WTC11 (cell line): ENCODE measurements at regions not wholly inside any gene's neighbourhood (a gene's known extent, or its start where the extent isn't known, plus 50 kb on each side); places are given as distances from the start of the nearest gene placed in this dataset.

Experiments
- ATAC-seq: fragments of 200-7000 bp; cut with Tn5 transposase; 2 replicates; pipeline ENCODE4 v1.10.0; 2021; ENCODE audit warnings: mild to moderate bottlenecking, moderate library complexity
- CTCF ChIA-PET: fragments of 300-600 bp; sonication (Branson Sonifier 250); formaldehyde crosslinking; loops from one replicate; lab custom pipeline; 2021; ENCODE audit warnings: antibody characterized with exemption; lab: Charles Lee
- POLR2A ChIA-PET: fragments of 350-600 bp; sonication (Branson Sonifier 250); formaldehyde crosslinking; loops from one replicate; lab custom pipeline; 2021; ENCODE audit warnings: antibody characterized with exemption; lab: Charles Lee
- DNase-seq: peaks from one replicate; pipeline ENCODE4 v3.0.0; 2021; ENCODE audit warnings: low spot score
- H3K27ac Mint-ChIP-seq: 2 replicates; pipeline ENCODE4 v1.8.0; 2021; ENCODE audit warnings: mixed read lengths
- H3K27me3 Mint-ChIP-seq: 2 replicates; pipeline ENCODE4 v1.8.0; 2021; ENCODE audit warnings: low read depth, mild to moderate bottlenecking, moderate library complexity, mixed read lengths
- H3K36me3 Mint-ChIP-seq: 2 replicates; pipeline ENCODE4 v1.8.0; 2021; ENCODE audit warnings: mixed read lengths
- H3K4me1 Mint-ChIP-seq: 2 replicates; pipeline ENCODE4 v1.8.0; 2022; ENCODE audit warnings: mixed read lengths
- H3K4me3 Mint-ChIP-seq: 2 replicates; pipeline ENCODE4 v1.8.0; 2021; ENCODE audit warnings: mild to moderate bottlenecking, moderate library complexity, mixed read lengths
- H3K9me3 Mint-ChIP-seq: 2 replicates; pipeline ENCODE4 v1.8.0; 2021; ENCODE audit warnings: mixed read lengths
- ARID4B ChIP-seq: sonication (generic); formaldehyde crosslinking; IDR thresholded peaks from 2 replicates; pipeline ENCODE4 v1.8.0; 2023; ENCODE audit warnings: missing genetic modification reagents, mild to moderate bottlenecking, borderline replicate concordance
- ATF3 ChIP-seq: sonication (generic); formaldehyde crosslinking; conservative IDR thresholded peaks from 2 replicates; pipeline ENCODE4 v1.8.1; 2022; ENCODE audit warnings: mild to moderate bottlenecking, missing genetic modification reagents
- FOXJ3 ChIP-seq: sonication (generic); formaldehyde crosslinking; IDR thresholded peaks from 2 replicates; pipeline ENCODE4 v1.9.0; 2021; ENCODE audit warnings: missing genetic modification reagents, mild to moderate bottlenecking, borderline replicate concordance
- HMGA2 ChIP-seq: fragments of 250-450 bp; sonication (Bioruptor Pico); IDR thresholded peaks from 2 replicates; pipeline ENCODE4 v1.4.0; 2021; ENCODE audit warnings: mild to moderate bottlenecking, moderate library complexity
- JUN ChIP-seq: sonication (generic); formaldehyde crosslinking; IDR thresholded peaks from 2 replicates; pipeline ENCODE4 v1.8.0; 2023; ENCODE audit warnings: mild to moderate bottlenecking, missing genetic modification reagents
- NFATC4 ChIP-seq: fragments of 250-450 bp; sonication (Bioruptor Pico); IDR thresholded peaks from 2 replicates; pipeline ENCODE4 v1.9.0; 2021; ENCODE audit warnings: mild to moderate bottlenecking
- NFYB ChIP-seq: sonication (generic); formaldehyde crosslinking; conservative IDR thresholded peaks from 2 replicates; pipeline ENCODE4 v1.8.0; 2022; ENCODE audit warnings: low read depth, missing genetic modification reagents
- PREB ChIP-seq: sonication (generic); formaldehyde crosslinking; IDR thresholded peaks from 2 replicates; pipeline ENCODE4 v1.8.1; 2022; ENCODE audit warnings: mild to moderate bottlenecking, missing genetic modification reagents, moderate library complexity, borderline replicate concordance
- SMAD4 ChIP-seq: sonication (generic); formaldehyde crosslinking; IDR thresholded peaks from 2 replicates; pipeline ENCODE4 v1.8.0; 2022; ENCODE audit warnings: mild to moderate bottlenecking, missing genetic modification reagents
- SOX15 ChIP-seq: fragments of 250-450 bp; sonication (Bioruptor Pico); IDR thresholded peaks from 2 replicates; pipeline ENCODE4 v1.9.0; 2021; ENCODE audit warnings: mild to moderate bottlenecking
- SP1 ChIP-seq: sonication (generic); formaldehyde crosslinking; conservative IDR thresholded peaks from 2 replicates; pipeline ENCODE4 v1.8.1; 2022; ENCODE audit warnings: missing genetic modification reagents
- TEAD4 ChIP-seq: sonication (generic); formaldehyde crosslinking; IDR thresholded peaks from 2 replicates; pipeline ENCODE4 v1.8.0; 2022; ENCODE audit warnings: mild to moderate bottlenecking, missing genetic modification reagents
- TP53 ChIP-seq: sonication (generic); formaldehyde crosslinking; IDR thresholded peaks from 2 replicates; pipeline ENCODE4 v1.8.1; 2023; ENCODE audit warnings: mild to moderate bottlenecking, missing genetic modification reagents
- ZNF263 ChIP-seq: sonication (generic); formaldehyde crosslinking; IDR thresholded peaks from 2 replicates; pipeline ENCODE4 v1.8.1; 2022; ENCODE audit warnings: low read depth, mild to moderate bottlenecking, moderate library complexity, missing genetic modification reagents
- ZNF671 ChIP-seq: fragments of 250-450 bp; sonication (Bioruptor Pico); IDR thresholded peaks from 2 replicates; pipeline ENCODE4 v1.8.0; 2021; ENCODE audit warnings: mild to moderate bottlenecking
- TF ChIP-seq, protein P1 (sequence below): sonication (generic); formaldehyde crosslinking; IDR thresholded peaks from 2 replicates; pipeline ENCODE4 v1.8.0; 2022; ENCODE audit warnings: missing genetic modification reagents
- TF ChIP-seq, protein P2 (sequence below): sonication (generic); formaldehyde crosslinking; IDR thresholded peaks from 2 replicates; pipeline ENCODE4 v1.8.1; 2023; ENCODE audit warnings: mild to moderate bottlenecking, missing genetic modification reagents, borderline replicate concordance

GRCh38 chr1:30507401-30508174 is 215.8 kb downstream of the MATN1 start:
- no peak for DNase-seq
- TF ChIP-seq TEAD4 (no peak), NFATC4 (no peak), HMGA2 (CRISPR knock-in tag) (no peak), SOX15 (CRISPR knock-in tag) (no peak), ARID4B (CRISPR knock-in tag) (no peak), TP53 (no peak), ZNF671 (CRISPR knock-in tag) (no peak), PREB (no peak), JUN (CRISPR knock-in tag) (no peak), NFYB (CRISPR knock-in tag) (no peak), ZNF263 (CRISPR knock-in tag) (no peak), SP1 (CRISPR knock-in tag) (no peak), FOXJ3 (no peak), SMAD4 (CRISPR knock-in tag) (no peak), ATF3 (no peak)
- TF ChIP-seq, protein P1, sequence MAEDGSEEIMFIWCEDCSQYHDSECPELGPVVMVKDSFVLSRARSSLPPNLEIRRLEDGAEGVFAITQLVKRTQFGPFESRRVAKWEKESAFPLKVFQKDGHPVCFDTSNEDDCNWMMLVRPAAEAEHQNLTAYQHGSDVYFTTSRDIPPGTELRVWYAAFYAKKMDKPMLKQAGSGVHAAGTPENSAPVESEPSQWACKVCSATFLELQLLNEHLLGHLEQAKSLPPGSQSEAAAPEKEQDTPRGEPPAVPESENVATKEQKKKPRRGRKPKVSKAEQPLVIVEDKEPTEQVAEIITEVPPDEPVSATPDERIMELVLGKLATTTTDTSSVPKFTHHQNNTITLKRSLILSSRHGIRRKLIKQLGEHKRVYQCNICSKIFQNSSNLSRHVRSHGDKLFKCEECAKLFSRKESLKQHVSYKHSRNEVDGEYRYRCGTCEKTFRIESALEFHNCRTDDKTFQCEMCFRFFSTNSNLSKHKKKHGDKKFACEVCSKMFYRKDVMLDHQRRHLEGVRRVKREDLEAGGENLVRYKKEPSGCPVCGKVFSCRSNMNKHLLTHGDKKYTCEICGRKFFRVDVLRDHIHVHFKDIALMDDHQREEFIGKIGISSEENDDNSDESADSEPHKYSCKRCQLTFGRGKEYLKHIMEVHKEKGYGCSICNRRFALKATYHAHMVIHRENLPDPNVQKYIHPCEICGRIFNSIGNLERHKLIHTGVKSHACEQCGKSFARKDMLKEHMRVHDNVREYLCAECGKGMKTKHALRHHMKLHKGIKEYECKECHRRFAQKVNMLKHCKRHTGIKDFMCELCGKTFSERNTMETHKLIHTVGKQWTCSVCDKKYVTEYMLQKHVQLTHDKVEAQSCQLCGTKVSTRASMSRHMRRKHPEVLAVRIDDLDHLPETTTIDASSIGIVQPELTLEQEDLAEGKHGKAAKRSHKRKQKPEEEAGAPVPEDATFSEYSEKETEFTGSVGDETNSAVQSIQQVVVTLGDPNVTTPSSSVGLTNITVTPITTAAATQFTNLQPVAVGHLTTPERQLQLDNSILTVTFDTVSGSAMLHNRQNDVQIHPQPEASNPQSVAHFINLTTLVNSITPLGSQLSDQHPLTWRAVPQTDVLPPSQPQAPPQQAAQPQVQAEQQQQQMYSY (CRISPR knock-in tag), result no peak
- TF ChIP-seq, protein P2, sequence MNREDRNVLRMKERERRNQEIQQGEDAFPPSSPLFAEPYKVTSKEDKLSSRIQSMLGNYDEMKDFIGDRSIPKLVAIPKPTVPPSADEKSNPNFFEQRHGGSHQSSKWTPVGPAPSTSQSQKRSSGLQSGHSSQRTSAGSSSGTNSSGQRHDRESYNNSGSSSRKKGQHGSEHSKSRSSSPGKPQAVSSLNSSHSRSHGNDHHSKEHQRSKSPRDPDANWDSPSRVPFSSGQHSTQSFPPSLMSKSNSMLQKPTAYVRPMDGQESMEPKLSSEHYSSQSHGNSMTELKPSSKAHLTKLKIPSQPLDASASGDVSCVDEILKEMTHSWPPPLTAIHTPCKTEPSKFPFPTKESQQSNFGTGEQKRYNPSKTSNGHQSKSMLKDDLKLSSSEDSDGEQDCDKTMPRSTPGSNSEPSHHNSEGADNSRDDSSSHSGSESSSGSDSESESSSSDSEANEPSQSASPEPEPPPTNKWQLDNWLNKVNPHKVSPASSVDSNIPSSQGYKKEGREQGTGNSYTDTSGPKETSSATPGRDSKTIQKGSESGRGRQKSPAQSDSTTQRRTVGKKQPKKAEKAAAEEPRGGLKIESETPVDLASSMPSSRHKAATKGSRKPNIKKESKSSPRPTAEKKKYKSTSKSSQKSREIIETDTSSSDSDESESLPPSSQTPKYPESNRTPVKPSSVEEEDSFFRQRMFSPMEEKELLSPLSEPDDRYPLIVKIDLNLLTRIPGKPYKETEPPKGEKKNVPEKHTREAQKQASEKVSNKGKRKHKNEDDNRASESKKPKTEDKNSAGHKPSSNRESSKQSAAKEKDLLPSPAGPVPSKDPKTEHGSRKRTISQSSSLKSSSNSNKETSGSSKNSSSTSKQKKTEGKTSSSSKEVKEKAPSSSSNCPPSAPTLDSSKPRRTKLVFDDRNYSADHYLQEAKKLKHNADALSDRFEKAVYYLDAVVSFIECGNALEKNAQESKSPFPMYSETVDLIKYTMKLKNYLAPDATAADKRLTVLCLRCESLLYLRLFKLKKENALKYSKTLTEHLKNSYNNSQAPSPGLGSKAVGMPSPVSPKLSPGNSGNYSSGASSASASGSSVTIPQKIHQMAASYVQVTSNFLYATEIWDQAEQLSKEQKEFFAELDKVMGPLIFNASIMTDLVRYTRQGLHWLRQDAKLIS (CRISPR knock-in tag), result no peak
- Mint-ChIP-seq H3K27me3 (peaks cover 5% of the 10 kb centered on the region; the same call in 1 of the 2 replicates), H3K9me3 (no peaks in the 10 kb centered on the region; the same call in 1 of the 2 replicates), H3K4me3 (no peak overlapping the region), H3K4me1 (peaks cover 19% of the 10 kb centered on the region), H3K36me3 (no peaks in the 10 kb centered on the region), H3K27ac (no peak overlapping the region)
- ChIA-PET POLR2A (no interaction called here), CTCF (no interaction called here)
- ATAC-seq, result no peak
